ENCODE measurements at regions not wholly inside any gene's neighbourhood (a gene's known extent, or its start where the extent isn't known, plus 50 kb on each side); places are given as distances from the start of the nearest gene placed in this dataset.

GRCh38 chr6:19424853-19425252 lies 412.3 kb upstream of the ID4 start:
- Histone ChIP-seq H2AK5ac (ENCODE audit: low read depth, low read length) (no peak overlapping the region), H3K23ac (ENCODE audit: insufficient read length) (no peak overlapping the region), H2BK5ac (ENCODE audit: low read depth, low read length) (no peak overlapping the region), H2BK15ac (ENCODE audit: low read length) (no peak overlapping the region), H3K36me3 (ENCODE audit: control insufficient read depth in 2 of 4, insufficient read depth in 4 of 4, low read length in 3 of 4) (no peaks in the 10 kb centered on the region), H4K20me1 (replicated peaks in 1 of 2; ENCODE audit: control insufficient read depth in 1 of 2, insufficient read depth in 2 of 2, low read length in 2 of 2) (no peaks in the 10 kb centered on the region), H4K5ac (ENCODE audit: insufficient read length, low read depth, low read length) (no peak overlapping the region), H3K27me3 (replicated peaks in 1 of 4; ENCODE audit: control insufficient read depth in 3 of 4, extremely low read depth in 1 of 4, insufficient read depth in 3 of 4, low read length in 3 of 4) (no peaks in the 10 kb centered on the region), H2BK12ac (ENCODE audit: low read depth, low read length) (no peak overlapping the region), H2BK120ac (replicated peaks; ENCODE audit: low read depth, low read length) (no peak overlapping the region), H3K4me3 (ENCODE audit: extremely low read depth in 1 of 4, insufficient read depth in 2 of 4, low read depth in 3 of 4, low read length in 4 of 4) (no peak overlapping the region), H3K4ac (replicated peaks; ENCODE audit: insufficient read length, low read depth, low read length) (no peak overlapping the region), H4K91ac (replicated peaks; ENCODE audit: insufficient read length, low read length) (no peak overlapping the region), H3K27ac (ENCODE audit: low read depth, low read length) (no peak overlapping the region), H3K9me3 (ENCODE audit: insufficient read depth in 2 of 2, low read depth in 1 of 2, low read length in 1 of 2) (no peaks in the 10 kb centered on the region), H3K56ac (replicated peaks; ENCODE audit: insufficient read length, low read depth, low read length) (no peak overlapping the region), H2BK20ac (ENCODE audit: low read length) (no peak overlapping the region), H4K8ac (ENCODE audit: extremely low read depth, insufficient read depth, low read length) (no peak overlapping the region), H3K18ac (ENCODE audit: extremely low read depth, low read length) (no peak overlapping the region), H2AFZ (ENCODE audit: low read length) (0 out of 2 replicates have a peak overlapping the region, but pooled peaks have one; percentile 16), H3K79me2 (ENCODE audit: control insufficient read depth in 1 of 2, insufficient read depth in 2 of 2, low read length in 2 of 2) (no peaks in the 10 kb centered on the region), H3K4me1 (replicated peaks in 1 of 4; ENCODE audit: control insufficient read depth in 3 of 4, insufficient read depth in 4 of 4, low read length in 3 of 4) (no peaks in the 10 kb centered on the region), H3K9ac (replicated peaks in 1 of 4; ENCODE audit: extremely low read depth in 1 of 4, low read depth in 3 of 4, low read length in 3 of 4) (no peak overlapping the region), H3K4me2 (ENCODE audit: insufficient read depth in 1 of 2, low read depth in 2 of 2, low read length in 2 of 2) (no peak overlapping the region), H3K79me1 (ENCODE audit: low read depth, low read length) (no peaks in the 10 kb centered on the region), H3K23me2 (ENCODE audit: low read depth, low read length) (no peaks in the 10 kb centered on the region), H3K14ac (ENCODE audit: insufficient read length) (no peak overlapping the region)
- DNase-seq (ENCODE audit: low read depth in 1 of 2, low spot score in 2 of 2) (no peak), FAIRE-seq (no peak)
- ChIA-PET POLR2A (ENCODE audit: partially characterized antibody) (no interaction called here), CTCF (ENCODE audit: partially characterized antibody) (interaction anchor here (1.0 to 1.4 kb wide), 3 partner anchors 8 to 400 kb away, joined by 3 read pairs; no protein-coding TSS in a partner anchor)
- no peak for TF ChIP-seq ATF3 (IDR thresholded peaks at IDR 0.05; ENCODE audit: insufficient read depth, low read depth, low read length)
- no peak for TF ChIP-seq SIRT6 (IDR thresholded peaks at IDR 0.05; ENCODE audit: low read length)
- TF ChIP-seq KDM5A (IDR thresholded peaks at IDR 0.05; ENCODE audit: low read length) = no peak
- no peak for TF ChIP-seq CHD1 (IDR thresholded peaks at IDR 0.05; ENCODE audit: low read depth, low read length)
- TF ChIP-seq ASH2L (IDR thresholded peaks at IDR 0.05; ENCODE audit: low read length) = no peak
- no peak for TF ChIP-seq BRCA1 (IDR thresholded peaks at IDR 0.05; ENCODE audit: low read depth, low read length)
- TF ChIP-seq GTF2F1 (IDR thresholded peaks at IDR 0.05; ENCODE audit: borderline replicate concordance, low read depth, low read length) = no peak
- TF ChIP-seq POLR2AphosphoS5 (IDR thresholded peaks at IDR 0.05; ENCODE audit: low read depth, low read length) = no peak
- 57% methylated on average over 2 of the region's 2 CpGs; no CpG with 5 or more reads in 1 of the 2 experiments for WGBS, 2 experiments (ENCODE audit: extremely low coverage in 1 of 2, insufficient coverage in 1 of 2, insufficient read length in 1 of 2, insufficient replicate concordance in 2 of 2, low coverage in 1 of 2, low lambda C conversion rate in 2 of 2, missing lambda C conversion rate in 1 of 2)

Data from H1 (cell line).